ENCODE measurements at regions not wholly inside any gene's neighbourhood (a gene's known extent, or its start where the extent isn't known, plus 50 kb on each side); places are given as distances from the start of the nearest gene placed in this dataset.
"Not testable (repeated sequence)": the region's sequence is repeated elsewhere in the genome, so short reads cannot be mapped to it uniquely, and the experiment has no call there.

DNA sequence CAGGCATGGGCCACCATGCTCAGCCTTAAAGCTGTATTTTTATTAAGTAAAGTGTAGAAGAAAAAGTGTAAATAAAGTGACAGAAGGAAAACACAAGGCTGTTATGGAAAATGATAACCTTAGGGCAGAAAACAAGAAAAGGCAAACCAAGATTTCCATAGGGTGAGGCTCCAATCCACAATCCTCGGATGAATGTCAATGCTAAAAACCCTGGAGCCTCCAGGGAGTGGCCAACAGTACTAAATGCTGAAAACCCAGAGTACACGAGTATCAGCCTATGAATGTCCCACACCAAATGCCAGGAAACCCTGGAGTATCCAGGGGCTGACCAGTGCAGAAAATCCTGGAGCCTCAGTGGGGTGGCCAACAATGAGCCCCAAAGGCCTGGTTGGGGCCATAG lies 292.6 kb downstream of the RPIA start:
- H3K27me3 ChIP-seq (ENCODE audit: insufficient read depth, poor library complexity, severe bottlenecking); H3K4me3 ChIP-seq (replicated peaks; ENCODE audit: insufficient read depth, low read length); H3K27ac ChIP-seq (replicated peaks); DNase-seq (ENCODE audit: low read depth in 1 of 2, low spot score in 1 of 2): not testable (repeated sequence)

DNA sequence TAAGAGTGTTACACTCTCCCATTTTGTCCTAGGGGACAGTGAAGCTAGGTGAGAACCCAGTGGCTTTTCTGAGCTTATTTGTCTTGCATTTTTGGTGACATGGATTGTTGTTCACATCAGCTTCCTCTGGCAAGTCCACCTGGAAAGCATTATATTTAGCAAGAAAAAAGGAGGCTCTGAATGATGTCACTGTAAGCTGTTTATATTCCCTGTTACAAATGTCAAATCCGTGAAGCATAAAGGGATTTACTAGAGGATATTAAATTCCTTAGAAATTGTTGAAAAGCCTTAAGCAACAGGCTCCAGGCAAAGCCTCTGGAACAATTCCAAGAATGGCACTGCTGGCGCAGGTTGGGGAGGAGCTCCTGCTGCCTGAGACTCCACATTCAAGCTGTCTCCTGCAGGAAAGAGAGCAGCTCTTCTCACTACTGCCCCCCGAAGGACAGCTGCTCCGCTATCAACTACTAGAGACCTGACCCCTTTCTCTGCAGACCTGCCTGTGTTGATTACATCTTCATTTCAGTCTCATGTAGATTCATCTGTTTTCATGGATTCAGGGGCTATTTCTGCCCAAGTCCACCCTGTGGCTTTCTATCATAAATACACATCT lies 295.4 kb downstream of the RPIA start:
- not testable (repeated sequence) for DNase-seq (ENCODE audit: low read depth in 1 of 2, low spot score in 1 of 2); H3K4me3 ChIP-seq (replicated peaks; ENCODE audit: insufficient read depth, low read length); H3K27me3 ChIP-seq (ENCODE audit: insufficient read depth, poor library complexity, severe bottlenecking); H3K27ac ChIP-seq (replicated peaks)

DNA sequence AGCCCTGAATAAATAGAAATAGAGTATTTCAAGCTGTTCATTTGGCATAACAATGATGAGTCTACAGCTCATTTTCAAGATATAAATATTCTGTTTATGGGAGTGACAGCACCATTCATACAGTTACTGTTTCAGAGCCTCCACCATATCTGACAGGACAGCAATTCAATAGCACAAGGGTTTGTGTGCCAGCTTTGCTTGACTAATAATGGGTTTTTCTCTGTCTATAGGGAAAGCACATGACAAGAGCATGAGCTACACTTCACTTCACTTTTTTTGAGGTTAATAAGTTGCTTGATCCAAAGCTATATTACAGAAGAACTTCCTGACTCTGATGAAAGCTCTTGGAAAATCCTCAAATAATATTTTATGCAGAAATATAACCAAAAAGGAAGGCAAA lies 297.1 kb downstream of the RPIA start:
- not testable (repeated sequence) for H3K4me3 ChIP-seq (replicated peaks; ENCODE audit: insufficient read depth, low read length); DNase-seq (ENCODE audit: low read depth in 1 of 2, low spot score in 1 of 2); H3K27me3 ChIP-seq (ENCODE audit: insufficient read depth, poor library complexity, severe bottlenecking); H3K27ac ChIP-seq (replicated peaks)

DNA sequence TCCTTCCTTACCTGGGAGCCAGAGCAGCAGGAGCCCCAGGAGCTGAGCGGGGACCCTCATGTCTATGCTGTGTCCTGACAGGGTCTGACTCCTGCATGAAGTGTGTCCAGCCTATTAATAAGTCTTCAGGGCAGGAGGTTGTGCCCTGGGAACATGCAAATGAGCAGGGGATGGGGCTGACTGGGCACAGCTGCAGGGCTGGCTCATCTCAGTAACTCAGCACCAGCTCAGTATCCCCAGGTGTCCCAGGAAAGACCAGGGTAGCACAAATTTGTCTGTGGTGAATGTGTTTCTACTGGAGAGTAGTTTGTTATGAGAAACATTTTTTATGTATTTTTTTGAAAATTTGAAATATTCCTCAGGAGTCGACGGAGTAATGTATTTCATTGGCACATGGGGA lies 301.3 kb downstream of the RPIA start:
- DNase-seq (ENCODE audit: low read depth in 1 of 2, low spot score in 1 of 2); H3K4me3 ChIP-seq (replicated peaks; ENCODE audit: insufficient read depth, low read length); H3K27me3 ChIP-seq (ENCODE audit: insufficient read depth, poor library complexity, severe bottlenecking); H3K27ac ChIP-seq (replicated peaks): not testable (repeated sequence)

DNA sequence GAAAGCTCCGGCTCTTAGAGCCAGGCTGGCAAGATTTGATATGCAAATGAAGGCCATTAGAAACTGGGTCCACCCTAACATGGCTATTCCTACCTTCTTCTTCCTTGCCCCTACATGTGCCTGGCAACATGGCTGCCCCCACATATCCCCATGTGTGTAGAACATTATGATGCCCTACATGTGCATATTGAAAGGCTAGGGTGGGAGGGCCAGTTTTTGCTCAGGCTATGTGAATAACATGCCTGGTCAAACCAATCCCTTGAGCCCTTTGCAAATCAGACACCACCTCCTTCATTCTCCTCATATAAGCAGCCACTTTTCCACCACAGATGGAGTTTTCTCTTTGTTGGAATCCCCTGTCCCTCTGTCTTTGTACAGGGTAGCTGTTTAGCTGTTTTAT lies 303.4 kb downstream of the RPIA start:
- not testable (repeated sequence) for H3K27me3 ChIP-seq (ENCODE audit: insufficient read depth, poor library complexity, severe bottlenecking); H3K4me3 ChIP-seq (replicated peaks; ENCODE audit: insufficient read depth, low read length); H3K27ac ChIP-seq (replicated peaks); DNase-seq (ENCODE audit: low read depth in 1 of 2, low spot score in 1 of 2)

DNA sequence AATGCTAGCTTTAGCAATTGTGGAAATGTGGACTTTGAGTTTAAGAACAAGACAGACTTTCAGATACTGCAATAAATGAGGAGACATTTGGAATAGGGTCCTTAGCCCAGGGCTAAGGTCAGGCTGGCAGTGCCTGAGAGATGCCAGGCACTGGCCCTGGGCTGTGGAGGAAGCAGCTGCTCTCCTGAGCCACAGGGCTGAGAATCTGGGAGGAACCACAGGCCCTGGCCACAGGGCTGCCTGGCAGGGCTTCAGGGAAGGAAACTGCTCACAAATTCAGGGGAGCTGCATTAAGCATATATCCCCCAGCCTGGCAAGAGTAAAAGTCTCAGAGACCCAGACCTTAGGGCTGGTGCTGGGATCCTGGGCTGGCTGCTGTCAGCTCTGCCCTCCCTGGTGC lies 305.1 kb downstream of the RPIA start:
- not testable (repeated sequence) for H3K27me3 ChIP-seq (ENCODE audit: insufficient read depth, poor library complexity, severe bottlenecking); DNase-seq (ENCODE audit: low read depth in 1 of 2, low spot score in 1 of 2); H3K4me3 ChIP-seq (replicated peaks; ENCODE audit: insufficient read depth, low read length); H3K27ac ChIP-seq (replicated peaks)

DNA sequence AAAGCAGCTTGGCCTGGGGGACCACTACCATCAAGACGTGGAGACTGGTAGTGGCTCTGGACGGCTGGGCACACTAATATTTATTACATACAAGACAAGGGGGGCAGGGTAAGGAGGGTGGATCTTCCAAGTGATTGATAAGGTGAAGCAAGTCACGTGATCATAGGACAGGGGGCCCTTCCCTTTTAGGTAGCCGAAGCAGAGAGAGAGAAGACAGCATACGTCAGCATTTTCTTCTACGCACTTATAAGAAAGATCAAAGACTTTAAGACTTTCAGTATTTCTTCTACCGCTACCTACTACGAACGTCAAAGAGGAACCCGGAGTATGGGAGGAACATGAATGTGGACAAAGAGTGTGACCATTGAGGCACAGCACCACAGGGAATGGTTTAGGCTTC lies 307.9 kb downstream of the RPIA start:
- TF ChIP-seq, protein P1, sequence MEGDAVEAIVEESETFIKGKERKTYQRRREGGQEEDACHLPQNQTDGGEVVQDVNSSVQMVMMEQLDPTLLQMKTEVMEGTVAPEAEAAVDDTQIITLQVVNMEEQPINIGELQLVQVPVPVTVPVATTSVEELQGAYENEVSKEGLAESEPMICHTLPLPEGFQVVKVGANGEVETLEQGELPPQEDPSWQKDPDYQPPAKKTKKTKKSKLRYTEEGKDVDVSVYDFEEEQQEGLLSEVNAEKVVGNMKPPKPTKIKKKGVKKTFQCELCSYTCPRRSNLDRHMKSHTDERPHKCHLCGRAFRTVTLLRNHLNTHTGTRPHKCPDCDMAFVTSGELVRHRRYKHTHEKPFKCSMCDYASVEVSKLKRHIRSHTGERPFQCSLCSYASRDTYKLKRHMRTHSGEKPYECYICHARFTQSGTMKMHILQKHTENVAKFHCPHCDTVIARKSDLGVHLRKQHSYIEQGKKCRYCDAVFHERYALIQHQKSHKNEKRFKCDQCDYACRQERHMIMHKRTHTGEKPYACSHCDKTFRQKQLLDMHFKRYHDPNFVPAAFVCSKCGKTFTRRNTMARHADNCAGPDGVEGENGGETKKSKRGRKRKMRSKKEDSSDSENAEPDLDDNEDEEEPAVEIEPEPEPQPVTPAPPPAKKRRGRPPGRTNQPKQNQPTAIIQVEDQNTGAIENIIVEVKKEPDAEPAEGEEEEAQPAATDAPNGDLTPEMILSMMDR (IDR thresholded peaks at IDR 0.05; ENCODE audit: insufficient read depth, low read length): no peak
- TF ChIP-seq SPI1 (IDR thresholded peaks at IDR 0.05; ENCODE audit: borderline replicate concordance, low read depth): no peak
- TF ChIP-seq, protein P2, sequence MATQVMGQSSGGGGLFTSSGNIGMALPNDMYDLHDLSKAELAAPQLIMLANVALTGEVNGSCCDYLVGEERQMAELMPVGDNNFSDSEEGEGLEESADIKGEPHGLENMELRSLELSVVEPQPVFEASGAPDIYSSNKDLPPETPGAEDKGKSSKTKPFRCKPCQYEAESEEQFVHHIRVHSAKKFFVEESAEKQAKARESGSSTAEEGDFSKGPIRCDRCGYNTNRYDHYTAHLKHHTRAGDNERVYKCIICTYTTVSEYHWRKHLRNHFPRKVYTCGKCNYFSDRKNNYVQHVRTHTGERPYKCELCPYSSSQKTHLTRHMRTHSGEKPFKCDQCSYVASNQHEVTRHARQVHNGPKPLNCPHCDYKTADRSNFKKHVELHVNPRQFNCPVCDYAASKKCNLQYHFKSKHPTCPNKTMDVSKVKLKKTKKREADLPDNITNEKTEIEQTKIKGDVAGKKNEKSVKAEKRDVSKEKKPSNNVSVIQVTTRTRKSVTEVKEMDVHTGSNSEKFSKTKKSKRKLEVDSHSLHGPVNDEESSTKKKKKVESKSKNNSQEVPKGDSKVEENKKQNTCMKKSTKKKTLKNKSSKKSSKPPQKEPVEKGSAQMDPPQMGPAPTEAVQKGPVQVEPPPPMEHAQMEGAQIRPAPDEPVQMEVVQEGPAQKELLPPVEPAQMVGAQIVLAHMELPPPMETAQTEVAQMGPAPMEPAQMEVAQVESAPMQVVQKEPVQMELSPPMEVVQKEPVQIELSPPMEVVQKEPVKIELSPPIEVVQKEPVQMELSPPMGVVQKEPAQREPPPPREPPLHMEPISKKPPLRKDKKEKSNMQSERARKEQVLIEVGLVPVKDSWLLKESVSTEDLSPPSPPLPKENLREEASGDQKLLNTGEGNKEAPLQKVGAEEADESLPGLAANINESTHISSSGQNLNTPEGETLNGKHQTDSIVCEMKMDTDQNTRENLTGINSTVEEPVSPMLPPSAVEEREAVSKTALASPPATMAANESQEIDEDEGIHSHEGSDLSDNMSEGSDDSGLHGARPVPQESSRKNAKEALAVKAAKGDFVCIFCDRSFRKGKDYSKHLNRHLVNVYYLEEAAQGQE (IDR thresholded peaks at IDR 0.05; ENCODE audit: insufficient replicate concordance, low read depth): no peak
- TF ChIP-seq POLR2AphosphoS5 (IDR thresholded peaks at IDR 0.05; ENCODE audit: low read depth): no peak
- TF ChIP-seq GABPA (IDR thresholded peaks at IDR 0.05; ENCODE audit: low read depth): no peak
- no peak overlapping the region for H3K4me3 ChIP-seq (replicated peaks; ENCODE audit: insufficient read depth, low read length)
- no peak for DNase-seq (ENCODE audit: low read depth in 1 of 2, low spot score in 1 of 2)
- no peaks in the 10 kb centered on the region for H3K27me3 ChIP-seq (ENCODE audit: insufficient read depth, poor library complexity, severe bottlenecking)
- H3K27ac ChIP-seq (replicated peaks): no peak overlapping the region

DNA sequence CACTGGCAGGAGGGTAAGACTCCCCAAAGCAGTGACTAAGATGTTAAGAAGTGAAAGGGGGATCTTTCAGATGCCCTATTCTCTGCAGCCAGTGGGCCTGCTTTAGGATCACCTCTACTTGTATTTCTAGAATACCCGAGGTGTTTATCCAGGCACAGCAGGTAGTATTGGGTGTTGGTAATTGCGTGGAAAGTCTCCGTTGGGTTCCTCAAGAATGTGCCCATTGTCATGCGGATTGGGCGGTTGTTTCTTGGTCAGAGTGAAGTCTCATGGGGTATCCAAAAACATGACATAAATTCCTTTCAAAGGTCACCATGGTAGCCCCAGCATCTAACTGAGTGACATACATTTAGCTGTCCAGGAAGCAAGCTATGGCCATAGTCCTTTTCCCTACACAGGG lies 308.8 kb downstream of the RPIA start:
- TF ChIP-seq, protein P2 (IDR thresholded peaks at IDR 0.05; ENCODE audit: insufficient replicate concordance, low read depth): no peak
- TF ChIP-seq SPI1 (IDR thresholded peaks at IDR 0.05; ENCODE audit: borderline replicate concordance, low read depth) (no peak), GABPA (IDR thresholded peaks at IDR 0.05; ENCODE audit: low read depth) (no peak), POLR2AphosphoS5 (IDR thresholded peaks at IDR 0.05; ENCODE audit: low read depth) (no peak)
- TF ChIP-seq, protein P1 (IDR thresholded peaks at IDR 0.05; ENCODE audit: insufficient read depth, low read length): no peak
- Histone ChIP-seq H3K27ac (replicated peaks) (no peak overlapping the region), H3K4me3 (replicated peaks; ENCODE audit: insufficient read depth, low read length) (no peak overlapping the region), H3K27me3 (ENCODE audit: insufficient read depth, poor library complexity, severe bottlenecking) (no peaks in the 10 kb centered on the region)
- DNase-seq (ENCODE audit: low read depth in 1 of 2, low spot score in 1 of 2): no peak

DNA sequence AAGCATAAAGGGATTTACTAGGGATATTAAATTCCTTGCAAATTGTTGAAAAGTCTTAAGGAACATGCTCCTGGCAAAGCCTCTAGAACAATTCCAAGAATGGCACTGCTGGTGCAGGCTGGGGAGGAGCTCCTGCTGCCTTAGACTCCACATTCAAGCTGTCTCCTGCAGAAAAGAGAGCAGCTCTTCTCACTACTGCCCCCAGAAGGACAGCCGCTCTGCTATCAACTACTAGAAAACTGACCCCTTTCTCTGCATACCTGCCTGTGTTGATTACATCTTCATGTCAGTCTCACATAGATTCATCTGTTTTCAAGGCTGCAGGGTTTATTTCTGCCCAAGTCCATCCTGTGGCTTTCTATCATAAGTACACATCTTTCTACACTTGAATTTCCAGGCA lies 312.8 kb downstream of the RPIA start:
- H3K27ac ChIP-seq (replicated peaks); DNase-seq (ENCODE audit: low read depth in 1 of 2, low spot score in 1 of 2); H3K4me3 ChIP-seq (replicated peaks; ENCODE audit: insufficient read depth, low read length); H3K27me3 ChIP-seq (ENCODE audit: insufficient read depth, poor library complexity, severe bottlenecking): not testable (repeated sequence)

All from HL-60 (cell line).